Thyroid gland (tissue), 4 donors: ENCODE measurements at regions not wholly inside any gene's neighbourhood (a gene's known extent, or its start where the extent isn't known, plus 50 kb on each side); places are given as distances from the start of the nearest gene placed in this dataset.

Experiments
- POLR2A ChIP-seq, 2 donors: fragments of 450-650 bp; IDR thresholded peaks; one replicate each; pipeline ENCODE4 v1.6.1; 2017; ENCODE audit warnings: antibody characterized with exemption in 2 of 2, mild to moderate bottlenecking in 2 of 2, moderate library complexity in 1 of 2
- TF ChIP-seq, protein P1 (sequence below), 6 experiments: fragments of 200-600 bp in 3 of 6; fragments of 450-650 bp in 3 of 6; sonication (generic) in 3 of 6; IDR thresholded peaks; one replicate each; pipeline ENCODE4 v1.5.1; 2016 to 2019; ENCODE audit warnings: antibody characterized with exemption in 6 of 6, mild to moderate bottlenecking in 2 of 6, inconsistent platforms in 1 of 6, moderate library complexity in 1 of 6

DNA sequence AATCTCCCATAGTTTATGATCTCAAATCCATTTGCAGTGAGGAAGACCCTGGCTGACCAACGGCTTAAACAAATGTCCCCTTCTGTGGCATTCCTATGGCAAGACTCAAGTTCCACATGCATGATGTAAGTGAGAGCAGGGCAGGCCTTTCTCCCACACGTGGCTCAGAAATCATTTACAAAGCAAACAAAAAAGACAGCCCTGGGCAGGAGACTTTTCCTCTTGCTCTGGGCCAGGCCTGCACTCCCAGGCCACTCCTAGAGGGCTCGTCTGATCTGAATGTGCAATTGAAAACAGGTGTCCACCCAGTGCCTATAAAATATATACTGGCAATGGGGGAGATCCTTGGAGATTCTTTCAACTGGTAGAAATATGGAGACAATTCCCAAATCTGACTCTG is 123.1 kb downstream of the DMRT2 start:
- TF ChIP-seq, protein P1, sequence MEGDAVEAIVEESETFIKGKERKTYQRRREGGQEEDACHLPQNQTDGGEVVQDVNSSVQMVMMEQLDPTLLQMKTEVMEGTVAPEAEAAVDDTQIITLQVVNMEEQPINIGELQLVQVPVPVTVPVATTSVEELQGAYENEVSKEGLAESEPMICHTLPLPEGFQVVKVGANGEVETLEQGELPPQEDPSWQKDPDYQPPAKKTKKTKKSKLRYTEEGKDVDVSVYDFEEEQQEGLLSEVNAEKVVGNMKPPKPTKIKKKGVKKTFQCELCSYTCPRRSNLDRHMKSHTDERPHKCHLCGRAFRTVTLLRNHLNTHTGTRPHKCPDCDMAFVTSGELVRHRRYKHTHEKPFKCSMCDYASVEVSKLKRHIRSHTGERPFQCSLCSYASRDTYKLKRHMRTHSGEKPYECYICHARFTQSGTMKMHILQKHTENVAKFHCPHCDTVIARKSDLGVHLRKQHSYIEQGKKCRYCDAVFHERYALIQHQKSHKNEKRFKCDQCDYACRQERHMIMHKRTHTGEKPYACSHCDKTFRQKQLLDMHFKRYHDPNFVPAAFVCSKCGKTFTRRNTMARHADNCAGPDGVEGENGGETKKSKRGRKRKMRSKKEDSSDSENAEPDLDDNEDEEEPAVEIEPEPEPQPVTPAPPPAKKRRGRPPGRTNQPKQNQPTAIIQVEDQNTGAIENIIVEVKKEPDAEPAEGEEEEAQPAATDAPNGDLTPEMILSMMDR (IDR thresholded peaks at IDR 0.05): no peak
- TF ChIP-seq POLR2A (IDR thresholded peaks at IDR 0.05): no peak
